GM12892 (cell line): ENCODE measurements at regions not wholly inside any gene's neighbourhood (a gene's known extent, or its start where the extent isn't known, plus 50 kb on each side); places are given as distances from the start of the nearest gene placed in this dataset.

Experiments
- DNase-seq: peaks from one replicate; pipeline ENCODE4 v3.0.0; 2011; ENCODE audit not compliant: insufficient read length
- FAIRE-seq: peaks from 2 replicates; lab custom pipeline; 2011; peaks lifted over from hg19 to GRCh38; lab: Jason Lieb, UNC
- POLR2A ChIP-seq: IDR thresholded peaks from 2 replicates; pipeline ENCODE4 v1.6.1; 2011; ENCODE audit warnings: low read depth, low read length, control low read depth
- POLR2AphosphoS5 ChIP-seq: IDR thresholded peaks from 2 replicates; pipeline ENCODE4 v1.6.1; 2011; ENCODE audit warnings: low read depth, low read length, control low read depth
- TAF1 ChIP-seq: IDR thresholded peaks from 2 replicates; pipeline ENCODE4 v1.6.1; 2011; ENCODE audit warnings: low read depth, mild to moderate bottlenecking, control low read depth, low read length, borderline replicate concordance

DNA sequence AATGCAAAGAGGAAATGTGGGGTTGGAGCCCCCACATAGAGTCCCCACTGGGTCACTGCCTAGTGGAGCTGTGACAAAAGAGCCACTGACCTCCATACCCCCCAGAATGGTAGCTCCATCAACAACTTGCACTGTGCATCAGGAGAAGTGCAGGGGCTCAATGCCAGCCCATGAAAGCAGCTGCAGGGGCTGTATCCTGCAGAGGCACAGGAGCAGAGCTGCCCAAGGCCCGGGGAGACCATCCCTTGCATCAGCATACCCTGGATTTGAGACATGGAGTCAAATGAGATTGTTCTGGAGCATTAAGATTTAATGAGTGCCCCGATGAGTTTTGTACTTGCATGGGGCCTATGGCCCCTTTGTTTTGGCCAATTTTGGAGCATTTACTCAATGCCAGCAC lies 1023.6 kb downstream of the VRK1 start:
- FAIRE-seq (no peak), DNase-seq (no peak)
- TF ChIP-seq TAF1, result no peak
- TF ChIP-seq POLR2AphosphoS5, result no peak
- TF ChIP-seq POLR2A, result no peak

DNA sequence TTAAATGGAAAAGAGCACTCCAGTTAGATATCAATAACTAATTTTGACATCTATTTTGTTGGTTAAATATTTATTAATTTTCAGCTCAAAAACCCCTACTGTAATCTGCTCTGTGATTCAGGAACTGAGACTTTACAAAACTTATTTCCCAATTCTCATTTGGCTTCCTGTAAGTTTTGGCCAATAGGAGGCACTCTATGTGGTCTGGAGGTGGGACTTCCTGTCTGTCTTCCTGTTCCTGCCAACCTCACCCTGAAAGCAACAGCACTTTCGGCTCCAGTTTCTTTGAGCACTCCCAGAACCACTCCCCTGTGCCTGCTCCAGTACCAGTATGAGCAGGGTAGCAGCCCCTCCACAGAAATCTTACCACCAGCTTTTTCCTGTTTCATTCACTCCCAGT lies 1027.0 kb downstream of the VRK1 start:
- FAIRE-seq (no peak), DNase-seq (no peak)
- TF ChIP-seq POLR2AphosphoS5 (no peak), POLR2A (no peak), TAF1 (no peak)

DNA sequence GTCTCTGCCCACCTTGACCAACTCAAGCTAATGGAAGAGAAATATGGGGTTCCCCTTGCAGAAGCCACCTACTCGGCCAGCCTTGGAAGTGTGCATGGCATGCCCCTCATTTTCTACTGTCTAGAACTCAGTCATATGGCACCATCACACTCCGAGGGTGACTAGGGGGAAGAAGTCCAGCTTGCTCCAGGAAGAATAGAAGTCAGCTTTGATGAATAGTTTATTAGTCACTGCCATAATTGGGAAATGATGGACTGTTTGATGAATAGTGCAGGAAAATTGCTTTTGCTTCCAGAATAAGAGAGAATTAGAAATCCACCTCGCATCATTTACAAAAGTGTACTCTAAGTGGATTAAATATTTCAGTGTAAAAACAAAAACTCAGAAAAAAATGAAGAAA lies 1030.6 kb downstream of the VRK1 start:
- no peak for DNase-seq
- TF ChIP-seq POLR2AphosphoS5 (no peak), TAF1 (no peak), POLR2A (no peak)
- FAIRE-seq, result no peak

DNA sequence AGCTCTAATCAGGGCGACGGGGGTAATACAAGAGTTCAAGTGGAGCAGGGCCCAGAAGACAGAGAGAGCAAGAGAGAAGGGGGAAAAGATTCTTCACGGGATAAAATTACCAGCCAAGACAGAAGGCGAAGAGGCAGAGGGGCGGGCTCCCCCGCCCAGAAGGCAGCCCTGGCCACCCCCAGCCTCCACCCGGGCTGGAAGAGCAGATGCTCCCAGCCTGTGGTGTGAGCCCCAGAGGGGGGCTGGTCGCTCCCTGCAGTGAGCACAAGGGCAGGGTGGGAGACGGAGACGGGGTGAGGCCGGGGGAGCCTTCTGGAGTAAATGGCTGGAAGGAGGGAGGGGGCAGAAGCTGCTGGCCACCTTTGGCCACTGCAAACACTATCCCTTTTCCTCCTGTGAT lies 1035.6 kb downstream of the VRK1 start:
- DNase-seq, result no peak
- FAIRE-seq, result no peak

DNA sequence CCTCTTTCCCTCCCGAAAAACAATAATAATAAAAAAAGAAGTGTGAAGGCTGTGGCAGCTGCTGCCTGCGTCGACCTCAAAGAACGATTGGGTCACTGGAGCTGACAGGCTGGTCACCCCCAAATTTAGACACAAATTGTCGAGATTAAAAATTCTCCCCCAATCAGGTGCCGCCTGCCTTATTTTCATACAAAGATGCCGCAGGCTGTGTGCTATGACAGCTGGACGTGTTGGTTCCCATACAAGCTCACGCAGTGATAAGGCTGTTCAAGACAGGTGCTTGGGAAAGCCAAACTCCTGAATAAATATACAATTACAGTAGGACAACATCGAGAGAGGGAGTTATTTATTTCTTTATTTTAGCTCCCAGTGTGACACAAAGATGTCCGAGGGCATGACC lies 1041.8 kb downstream of the VRK1 start:
- FAIRE-seq (no peak), DNase-seq (no peak)
- TF ChIP-seq POLR2A, result no peak
- TF ChIP-seq TAF1, result no peak
- TF ChIP-seq POLR2AphosphoS5, result no peak

More for the DNA sequence above, 1035.6 kb downstream of the VRK1 start:
- TF ChIP-seq POLR2AphosphoS5 (no peak), TAF1 (no peak), POLR2A (no peak)

DNA sequence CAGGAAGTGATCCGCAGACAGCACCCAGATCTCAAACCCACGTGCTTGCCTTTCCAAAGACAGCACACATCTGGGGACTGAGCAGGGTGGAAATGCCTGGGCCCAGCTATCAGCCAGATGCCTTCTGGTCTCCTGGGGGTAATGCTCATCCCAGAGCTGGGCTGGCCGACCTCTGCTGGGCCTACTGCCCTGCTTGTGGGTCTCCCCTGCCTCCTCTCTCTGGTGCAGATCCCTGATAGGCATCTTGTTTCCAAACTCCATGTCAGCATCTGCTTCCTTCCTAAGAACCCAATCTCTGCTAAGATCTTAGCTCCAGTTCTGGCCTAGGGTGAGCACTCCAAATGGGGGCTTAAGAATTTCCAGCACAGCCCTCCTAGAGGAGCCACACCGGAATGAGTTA lies 1043.0 kb downstream of the VRK1 start:
- FAIRE-seq, result no peak
- no peak for DNase-seq
- TF ChIP-seq TAF1, result no peak
- TF ChIP-seq POLR2A, result no peak
- no peak for TF ChIP-seq POLR2AphosphoS5

DNA sequence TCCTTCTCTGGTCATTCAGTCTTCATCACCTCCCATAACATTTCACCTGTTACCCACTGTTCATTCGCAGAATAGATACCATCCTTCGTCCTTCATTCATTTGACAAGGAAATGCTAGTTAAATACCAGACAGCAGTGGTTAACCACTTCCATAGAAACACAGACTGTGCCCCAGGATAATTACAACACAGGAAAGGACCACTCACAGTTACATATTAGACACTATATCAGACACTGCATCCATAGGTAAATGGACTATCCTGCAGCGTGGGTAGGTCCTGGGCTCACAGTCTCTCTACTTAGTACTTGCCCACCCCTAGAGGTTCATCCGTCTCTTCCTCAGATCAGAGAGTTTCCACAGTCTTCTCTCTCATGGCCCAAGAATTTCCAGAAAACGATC lies 1044.6 kb downstream of the VRK1 start:
- no peak for TF ChIP-seq POLR2A
- no peak for TF ChIP-seq TAF1
- TF ChIP-seq POLR2AphosphoS5, result no peak
- no peak for DNase-seq
- no peak for FAIRE-seq

DNA sequence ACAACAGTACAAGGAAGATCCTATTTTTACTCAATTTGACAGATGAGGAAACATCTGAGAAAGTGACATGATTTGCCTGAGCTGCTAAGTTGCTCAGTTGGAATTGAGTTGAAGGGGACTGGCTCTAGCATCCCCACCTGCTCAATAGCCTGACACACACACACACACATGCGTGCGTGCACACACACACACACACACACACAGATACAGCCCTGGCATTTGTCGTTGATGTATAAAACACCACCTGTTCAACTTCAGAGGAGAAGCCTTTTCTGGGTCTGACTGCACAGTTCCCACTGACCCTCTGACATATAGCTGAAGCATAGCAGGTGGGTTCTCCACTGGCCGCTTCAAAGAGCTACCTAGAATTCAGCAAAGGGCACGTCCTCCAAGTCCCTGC lies 1045.9 kb downstream of the VRK1 start:
- FAIRE-seq, result no peak
- TF ChIP-seq TAF1, result no peak
- no peak for TF ChIP-seq POLR2A
- TF ChIP-seq POLR2AphosphoS5, result no peak
- DNase-seq, result no peak

DNA sequence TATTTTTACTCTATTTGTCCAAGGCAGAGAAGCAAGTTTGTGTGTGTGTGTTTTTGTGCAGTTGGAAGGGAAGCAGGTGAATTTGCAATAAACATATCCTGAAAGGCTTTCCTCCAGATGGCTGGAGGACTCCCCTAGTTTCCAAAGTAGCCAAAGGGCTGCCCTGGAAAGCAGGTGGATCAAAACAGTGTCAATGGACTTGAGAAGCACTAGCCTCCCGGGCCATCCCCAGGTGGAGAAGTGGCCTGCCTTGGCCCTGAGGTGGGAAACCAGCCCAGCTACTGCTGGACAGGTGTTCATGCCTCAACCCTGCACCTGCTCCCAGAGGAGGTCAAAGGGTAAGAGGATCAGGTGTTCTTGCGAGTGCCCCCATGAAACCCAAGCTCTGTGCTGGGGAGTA lies 1046.9 kb downstream of the VRK1 start:
- no peak for TF ChIP-seq POLR2AphosphoS5
- TF ChIP-seq TAF1, result no peak
- TF ChIP-seq POLR2A, result no peak
- DNase-seq, result no peak
- no peak for FAIRE-seq

DNA sequence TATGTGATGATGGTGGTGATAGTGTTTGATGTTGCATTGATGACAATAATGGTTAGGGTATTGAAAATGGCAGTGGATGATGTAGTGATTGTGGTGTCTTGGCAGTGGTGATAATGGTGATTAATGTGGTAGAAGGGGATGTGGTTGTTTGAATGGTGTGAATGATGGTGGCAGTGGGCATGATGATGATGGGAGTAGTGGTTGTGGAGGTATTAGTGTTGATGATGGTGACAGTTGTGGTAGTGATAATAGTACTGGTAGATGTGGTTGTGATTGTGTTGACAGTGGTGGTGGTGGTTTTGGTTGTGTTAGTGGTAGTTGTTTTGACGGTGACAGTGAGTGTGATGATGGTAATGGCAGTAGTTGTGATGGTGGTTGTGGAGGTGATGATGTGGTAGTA lies 1049.0 kb downstream of the VRK1 start:
- DNase-seq (no peak), FAIRE-seq (peak; percentile 36)
- TF ChIP-seq POLR2AphosphoS5 (no peak), POLR2A (no peak), TAF1 (no peak)

DNA sequence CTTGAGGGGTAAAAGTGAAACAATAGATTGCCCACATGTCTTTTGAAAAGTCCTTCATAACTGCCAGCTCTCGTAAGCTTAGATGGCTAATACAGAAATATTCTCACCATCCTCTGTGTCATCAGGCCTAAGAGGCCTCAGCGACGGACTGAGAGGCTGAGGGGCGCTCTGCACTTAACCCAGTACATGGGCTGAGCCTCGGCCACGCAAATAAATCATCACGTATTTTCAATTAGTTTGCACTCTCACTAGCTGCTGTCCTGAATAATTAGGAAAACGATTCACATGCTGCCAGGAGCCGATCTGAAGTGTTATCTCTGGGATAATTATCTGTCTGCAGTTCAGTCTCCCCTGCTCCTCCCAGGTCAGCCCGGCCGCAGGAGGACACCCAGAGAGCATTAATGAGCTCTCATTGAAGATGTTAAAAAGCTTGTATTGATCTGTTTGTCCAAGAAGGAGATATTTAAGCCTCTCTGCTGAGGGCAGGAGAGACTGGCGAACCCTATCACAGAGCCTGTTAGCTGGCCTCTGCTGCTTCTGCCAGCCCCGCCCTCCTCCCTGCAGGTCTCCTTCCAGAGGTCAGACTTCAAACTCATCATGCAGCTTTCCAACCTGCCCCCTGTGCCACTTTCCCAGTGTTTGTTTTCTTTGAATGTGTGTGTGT lies 1051.3 kb downstream of the VRK1 start:
- DNase-seq, result no peak
- TF ChIP-seq TAF1 (no peak), POLR2AphosphoS5 (no peak), POLR2A (no peak)
- FAIRE-seq, result no peak

DNA sequence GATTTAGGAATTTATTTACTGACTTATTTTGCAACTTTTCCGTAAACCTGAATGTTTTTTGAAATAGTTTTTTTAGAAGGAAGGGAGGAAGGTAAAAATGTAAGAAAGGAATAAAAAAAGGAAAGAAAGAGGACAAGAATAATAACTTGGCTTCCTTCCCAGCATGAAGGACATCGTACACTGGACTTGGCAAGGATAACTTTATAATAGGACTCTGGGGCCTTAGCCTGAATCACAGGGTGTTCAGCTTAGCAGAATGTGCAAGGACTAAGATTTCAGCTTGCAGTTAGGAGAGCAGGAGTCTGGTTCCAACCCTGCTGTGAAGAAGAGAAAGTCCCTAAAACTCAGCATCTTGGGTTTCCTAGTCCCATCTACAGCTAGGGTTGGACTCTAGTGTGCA lies 1053.3 kb downstream of the VRK1 start:
- TF ChIP-seq POLR2A (no peak), POLR2AphosphoS5 (no peak), TAF1 (no peak)
- no peak for FAIRE-seq

More for the DNA sequence above, 1053.3 kb downstream of the VRK1 start:
- DNase-seq, result no peak
